GM21360 (cell line): ENCODE measurements at regions not wholly inside any gene's neighbourhood (a gene's known extent, or its start where the extent isn't known, plus 50 kb on each side); places are given as distances from the start of the nearest gene placed in this dataset.
"Not testable (repeated sequence)": the region's sequence is repeated elsewhere in the genome, so short reads cannot be mapped to it uniquely, and the experiment has no call there.

Experiments used
- ATAC-seq: cut with Tn5 transposase; IDR thresholded peaks from one replicate; pipeline ENCODE4 v1.9.1; 2021; ENCODE audit warnings: mild to moderate bottlenecking, moderate library complexity; ENCODE audit not compliant: unreplicated experiment

DNA sequence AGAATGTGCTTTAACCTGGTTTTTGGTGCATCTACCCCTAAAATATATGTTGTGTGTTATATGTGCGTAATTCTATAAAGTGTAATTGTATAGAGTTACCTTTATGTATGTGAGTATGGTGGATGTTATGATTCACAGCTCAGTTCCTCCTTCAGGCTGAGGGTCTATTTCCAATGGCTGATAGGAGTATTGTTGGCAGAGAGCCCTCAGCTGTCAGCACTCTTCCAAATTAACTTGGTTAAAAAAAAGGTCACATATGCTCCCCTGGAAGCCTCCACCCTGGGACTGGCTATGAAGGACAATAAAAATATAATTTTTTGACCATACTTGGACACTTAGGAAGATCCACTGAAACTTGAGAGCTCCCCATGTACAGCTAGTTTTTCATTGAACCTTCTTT, 250.4 kb upstream of the CDH12 start:
- no peak for ATAC-seq

DNA sequence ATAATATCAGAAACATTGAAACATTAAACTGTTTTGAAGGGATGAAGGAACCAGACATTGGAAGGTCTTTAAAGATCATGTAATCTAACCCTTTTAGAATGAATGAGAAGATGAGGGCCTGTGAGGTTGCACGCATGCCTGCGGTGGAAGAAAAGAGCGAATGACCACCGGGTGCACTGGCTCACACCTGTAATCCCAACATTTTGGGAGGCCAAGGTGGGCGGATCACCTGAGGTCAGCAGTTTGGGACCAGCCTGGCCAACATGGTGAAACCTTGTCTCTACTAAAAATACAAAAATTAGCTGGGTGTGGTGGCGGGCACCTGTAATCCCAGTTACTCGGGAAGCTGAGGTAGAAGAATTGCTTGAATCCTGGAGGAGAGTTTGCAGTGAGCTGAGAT, 242.3 kb upstream of the CDH12 start:
- ATAC-seq, result not testable (repeated sequence)

DNA sequence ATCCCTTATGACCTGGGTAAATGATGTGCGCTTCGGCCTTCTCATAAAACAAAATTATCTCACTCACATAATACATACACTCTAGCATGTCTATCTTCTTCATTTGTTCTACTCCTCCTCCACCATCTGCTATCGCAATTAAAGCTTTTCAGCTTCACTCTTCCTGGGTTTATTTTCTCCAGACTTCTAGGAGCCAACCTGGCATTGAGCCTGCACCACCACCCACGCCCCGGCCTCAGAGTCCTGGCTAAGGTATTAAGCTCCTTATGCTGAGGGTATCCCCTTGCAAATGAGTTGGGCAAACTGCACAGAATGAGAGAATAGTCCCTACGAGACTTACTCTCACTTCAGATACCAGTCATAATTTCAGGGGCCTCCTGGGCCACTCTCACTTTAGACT, 236.1 kb upstream of the CDH12 start:
- ATAC-seq, result no peak

DNA sequence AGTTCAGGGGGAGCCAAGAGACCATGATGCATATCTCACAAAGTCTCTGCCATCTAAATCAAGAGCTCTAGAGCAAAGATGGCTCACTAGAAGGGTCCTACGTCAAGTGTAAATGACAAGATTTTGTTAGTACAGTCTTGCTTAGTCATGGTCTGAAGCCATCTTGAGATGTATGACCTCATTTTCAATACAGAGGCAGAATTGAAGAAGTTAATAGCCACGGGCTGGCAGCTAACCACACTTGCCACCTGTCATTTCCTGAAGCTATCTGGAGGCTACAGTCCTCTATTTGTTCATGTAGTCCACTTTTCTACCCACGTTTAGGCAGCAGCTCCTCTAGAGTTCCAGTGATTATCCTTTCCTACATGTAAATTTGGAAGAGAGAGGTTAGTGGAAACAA, 231.7 kb upstream of the CDH12 start:
- ATAC-seq, result no peak

DNA sequence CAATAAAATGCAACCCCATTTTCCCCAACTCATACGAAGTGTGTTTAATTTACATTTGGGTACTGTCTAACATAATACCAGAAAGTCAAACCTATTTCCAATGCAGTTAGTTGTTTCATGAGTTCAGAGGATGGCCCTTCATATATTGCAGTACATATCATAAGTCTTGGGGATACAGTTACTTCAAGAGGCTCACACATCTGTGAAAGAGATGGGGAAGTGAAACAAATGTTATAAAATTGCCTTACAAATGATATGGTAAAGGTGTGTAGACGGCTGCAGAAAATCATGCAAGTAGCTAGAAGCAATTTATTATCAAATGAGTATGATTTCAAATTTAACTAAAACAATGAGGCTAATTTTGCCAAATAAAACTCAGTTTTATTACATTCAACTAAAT, 219.0 kb upstream of the CDH12 start:
- no peak for ATAC-seq

DNA sequence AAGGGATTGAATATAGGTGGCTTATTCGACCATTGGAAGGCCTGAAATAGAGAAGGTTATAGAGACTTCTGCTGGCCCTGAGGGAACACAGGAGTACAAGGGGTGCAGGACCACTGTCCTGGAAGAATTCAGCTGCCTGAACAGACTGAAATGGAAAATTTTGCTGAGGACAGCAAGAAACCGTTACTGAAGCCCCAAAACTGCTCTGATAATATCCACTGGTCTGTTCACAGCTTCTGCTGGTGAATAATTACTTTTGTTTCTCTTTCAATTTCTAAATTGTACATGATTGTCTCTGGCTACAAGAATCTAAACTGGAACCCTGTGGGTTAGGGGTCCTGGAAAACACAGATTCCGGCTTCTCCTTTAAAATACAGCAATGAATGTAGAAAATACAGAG, 218.5 kb upstream of the CDH12 start:
- no peak for ATAC-seq

DNA sequence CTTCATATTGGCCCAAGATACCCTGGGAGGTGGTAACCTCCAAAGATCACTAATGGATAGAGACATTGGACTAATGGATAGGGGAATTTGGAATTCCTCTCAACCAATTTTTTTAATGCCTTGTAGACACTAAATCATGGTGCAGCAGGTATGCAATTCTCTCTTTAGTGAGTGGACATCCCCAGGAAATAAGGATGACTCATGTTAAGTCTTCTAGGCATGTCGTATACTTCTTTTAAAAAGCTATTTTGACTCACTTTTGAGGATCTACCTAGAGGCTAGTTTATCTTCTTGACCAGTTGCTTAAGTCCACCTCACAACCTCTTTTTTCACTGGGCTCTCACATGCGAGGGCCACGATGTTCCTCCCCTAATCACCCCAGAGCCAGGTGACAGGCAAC, 211.6 kb upstream of the CDH12 start:
- no peak for ATAC-seq

DNA sequence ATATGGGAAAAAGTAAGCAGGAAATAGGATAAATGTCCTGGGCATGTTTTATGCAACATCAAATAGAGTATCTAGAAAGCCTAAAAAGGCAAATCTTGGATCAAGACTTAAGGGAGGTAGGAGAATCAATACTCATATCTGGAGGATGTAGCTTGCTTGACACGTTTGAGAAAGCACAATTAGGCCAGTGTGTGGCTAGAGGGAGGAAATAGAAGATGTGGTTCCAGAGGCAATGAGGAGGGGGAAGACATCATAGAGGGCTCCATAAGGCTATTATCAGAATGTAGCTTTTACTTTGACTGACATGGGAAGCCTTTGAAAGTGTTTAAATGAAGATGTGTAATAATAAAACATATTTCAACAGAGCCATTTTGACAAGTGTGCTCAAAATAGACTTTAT, 200.7 kb upstream of the CDH12 start:
- no peak for ATAC-seq

DNA sequence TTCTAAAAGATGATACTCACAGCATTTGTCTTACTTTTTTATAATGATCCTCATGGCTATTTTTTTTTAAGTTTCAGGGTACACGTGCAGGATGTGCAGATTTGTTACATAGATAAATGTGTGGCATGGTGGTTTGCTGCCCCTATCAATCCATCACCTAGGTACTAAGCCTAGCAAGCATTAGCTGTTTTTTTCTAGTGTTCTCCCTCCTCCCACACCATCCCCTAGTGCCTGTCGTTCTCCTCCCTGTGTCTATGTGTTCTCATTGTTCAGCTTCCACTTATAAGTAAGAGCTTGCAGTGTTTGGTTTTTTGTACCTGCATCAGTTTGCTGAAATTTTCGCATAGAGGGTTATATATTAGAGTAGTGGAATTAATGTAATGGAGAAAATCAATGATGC, 189.1 kb upstream of the CDH12 start:
- ATAC-seq, result no peak

DNA sequence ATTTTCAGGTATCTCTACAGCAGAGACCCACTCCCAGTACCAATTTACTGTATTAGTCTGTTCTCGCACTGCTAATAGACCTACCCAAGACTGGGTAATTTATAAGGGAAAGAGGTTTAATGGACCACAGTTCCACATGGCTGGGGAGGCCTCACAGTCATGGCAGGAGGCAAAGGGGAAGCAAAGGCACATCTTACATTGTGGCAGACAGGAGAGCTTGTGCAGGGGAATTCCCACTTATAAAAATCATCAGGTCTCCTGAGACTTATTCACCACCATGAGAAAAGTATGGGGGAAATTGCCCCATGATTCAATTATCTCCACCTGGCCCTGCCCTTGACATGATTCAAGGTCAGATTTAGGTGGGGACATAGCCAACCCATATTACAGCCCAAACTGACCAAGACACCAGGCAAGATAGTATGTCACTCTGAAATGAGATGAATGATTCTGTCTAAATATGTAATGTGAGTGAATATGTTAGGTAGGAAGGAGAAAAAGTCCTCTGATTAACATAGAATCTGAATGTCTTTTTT, 182.5 kb upstream of the CDH12 start:
- no peak for ATAC-seq

DNA sequence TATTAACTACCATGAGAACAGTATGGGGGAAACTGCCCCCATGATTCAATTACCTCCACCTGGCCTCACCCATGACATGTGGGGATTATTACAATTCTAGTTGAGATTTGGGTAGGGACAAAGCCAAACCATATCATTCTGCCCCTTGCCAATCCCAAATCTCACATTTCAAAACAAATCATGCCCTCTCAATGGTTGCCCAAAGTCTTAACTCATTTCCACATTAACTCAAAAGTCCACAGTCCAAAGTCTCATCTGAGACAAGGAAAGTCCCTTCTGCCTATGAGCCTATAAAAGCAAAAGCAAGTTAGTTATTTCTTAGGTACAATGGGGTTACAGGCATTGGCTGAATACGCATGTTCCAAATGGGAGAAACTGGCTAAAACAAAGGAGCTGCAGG, 180.7 kb upstream of the CDH12 start:
- no peak for ATAC-seq

DNA sequence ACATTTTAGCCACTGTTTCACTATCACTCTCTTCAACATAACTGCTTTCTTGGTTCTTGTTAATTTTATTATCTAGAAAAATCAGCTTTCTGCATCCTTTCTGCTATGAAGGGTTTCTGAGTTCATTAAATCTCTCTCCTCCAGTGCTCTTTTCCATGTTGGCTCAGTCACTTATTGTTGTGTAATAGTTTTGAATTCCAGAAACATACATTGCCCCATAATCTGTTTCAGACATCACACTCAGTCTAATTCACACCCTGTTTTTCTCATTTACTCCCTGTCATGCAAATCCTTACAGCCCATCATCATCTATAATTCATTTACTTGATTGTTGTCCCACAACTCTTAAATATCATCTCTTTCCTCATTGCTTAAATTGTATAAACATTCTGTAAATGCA, 176.1 kb upstream of the CDH12 start:
- ATAC-seq, result no peak

DNA sequence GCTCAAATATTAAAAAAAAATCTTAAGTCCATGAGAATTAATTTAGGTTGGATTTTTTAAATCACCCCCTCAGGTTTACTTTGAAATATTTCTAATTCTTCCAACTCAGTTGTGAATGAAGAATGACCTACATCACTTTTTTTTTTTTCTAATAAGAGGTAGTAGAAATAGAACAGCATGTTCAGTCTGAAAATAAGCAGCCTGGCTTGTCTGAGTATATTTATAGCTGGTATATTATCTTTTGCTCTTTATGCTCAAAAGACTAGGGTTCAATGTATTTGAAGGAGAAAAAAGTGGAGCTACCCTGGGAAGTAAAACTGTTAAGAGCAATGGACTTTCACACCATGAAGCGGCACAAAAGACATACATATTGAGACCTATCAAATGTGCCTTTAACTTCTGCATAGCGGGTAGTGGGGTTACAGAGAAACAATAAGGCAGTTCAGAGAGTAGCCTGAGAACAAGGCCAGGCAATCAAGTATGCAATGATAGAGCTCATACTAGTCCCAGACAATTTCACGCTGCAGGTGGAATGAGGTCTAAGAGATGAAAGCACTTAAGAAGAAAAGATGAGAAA, 175.4 kb upstream of the CDH12 start:
- no peak for ATAC-seq

DNA sequence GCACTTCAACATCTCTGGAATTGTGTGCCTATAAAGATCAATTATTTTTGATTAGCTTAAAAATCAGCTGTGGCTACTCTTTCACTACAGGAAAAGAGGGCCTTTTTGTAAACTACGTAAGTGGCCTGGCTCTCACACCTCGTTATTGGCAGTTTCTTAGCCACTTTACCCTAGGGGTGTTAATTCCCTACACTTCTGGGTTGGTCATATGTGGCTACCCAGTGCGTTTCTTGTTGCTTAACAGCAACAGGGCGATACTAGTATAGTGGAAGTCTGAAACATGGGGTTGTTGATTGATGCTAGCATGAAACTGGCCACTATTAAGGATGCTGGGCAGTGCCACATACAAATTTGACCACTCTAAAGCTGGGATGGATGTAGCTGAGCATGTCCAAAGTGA, 174.7 kb upstream of the CDH12 start:
- no peak for ATAC-seq

DNA sequence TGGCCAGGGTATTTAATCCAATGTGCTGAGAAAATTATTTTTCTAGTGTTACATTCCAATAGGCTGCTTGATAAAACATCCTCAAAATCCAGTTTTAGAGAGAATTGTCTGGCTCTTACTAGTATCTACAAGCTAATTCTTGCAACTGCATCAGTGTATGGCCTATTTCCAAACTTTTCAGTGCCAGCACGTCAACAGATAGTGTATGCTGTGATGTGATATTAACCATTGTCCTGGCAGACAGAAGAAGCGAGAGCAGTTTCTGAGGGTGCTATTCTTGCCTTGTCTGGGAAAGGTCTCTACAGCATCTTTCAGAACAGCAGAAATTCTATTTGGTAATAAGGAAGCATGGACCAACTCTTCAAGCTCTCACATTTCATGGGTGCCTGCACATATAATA, 174.2 kb upstream of the CDH12 start:
- ATAC-seq, result no peak

DNA sequence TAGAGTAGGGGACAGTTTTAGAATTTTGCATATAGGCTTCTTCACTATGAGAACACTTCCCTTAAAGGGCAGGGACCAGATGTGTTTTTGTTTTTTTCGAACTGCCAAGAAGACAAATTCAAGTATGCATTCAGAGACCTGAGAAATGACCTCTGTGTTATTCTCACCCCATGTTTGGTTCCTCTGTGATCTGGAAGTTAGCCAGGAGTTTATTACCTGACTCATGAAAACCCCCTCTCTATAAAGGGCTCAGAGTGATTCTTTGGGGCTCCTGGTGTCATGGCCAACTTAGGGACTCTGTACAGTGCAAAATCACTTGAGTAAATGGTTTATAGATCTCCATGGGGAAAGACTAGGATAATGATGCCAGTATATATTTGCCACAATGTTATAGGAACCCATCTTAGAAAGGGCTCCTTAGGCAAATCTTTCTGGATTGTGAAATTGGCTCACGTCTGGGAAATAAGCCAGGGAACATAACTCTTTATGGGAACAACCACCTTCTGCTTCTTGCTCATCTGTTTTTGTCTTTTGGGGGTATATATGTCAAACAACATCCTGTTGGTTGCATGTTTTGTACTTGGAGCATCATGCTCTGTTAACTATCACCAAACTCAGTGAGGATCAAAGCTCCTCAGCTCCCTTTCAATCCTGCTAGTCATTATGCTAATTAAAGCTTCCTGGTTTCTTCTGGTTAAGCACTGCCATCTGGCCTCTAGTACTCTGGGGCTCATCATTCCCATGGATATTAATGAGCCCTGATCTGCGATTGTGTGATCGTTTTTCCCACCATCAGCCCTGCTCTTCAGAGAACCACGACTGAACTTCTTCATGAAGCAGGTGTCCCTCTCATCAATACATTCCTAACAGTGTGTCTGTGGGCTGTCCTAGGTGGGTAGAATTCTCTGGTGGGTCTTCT, 173.4 kb upstream of the CDH12 start:
- ATAC-seq, result no peak

DNA sequence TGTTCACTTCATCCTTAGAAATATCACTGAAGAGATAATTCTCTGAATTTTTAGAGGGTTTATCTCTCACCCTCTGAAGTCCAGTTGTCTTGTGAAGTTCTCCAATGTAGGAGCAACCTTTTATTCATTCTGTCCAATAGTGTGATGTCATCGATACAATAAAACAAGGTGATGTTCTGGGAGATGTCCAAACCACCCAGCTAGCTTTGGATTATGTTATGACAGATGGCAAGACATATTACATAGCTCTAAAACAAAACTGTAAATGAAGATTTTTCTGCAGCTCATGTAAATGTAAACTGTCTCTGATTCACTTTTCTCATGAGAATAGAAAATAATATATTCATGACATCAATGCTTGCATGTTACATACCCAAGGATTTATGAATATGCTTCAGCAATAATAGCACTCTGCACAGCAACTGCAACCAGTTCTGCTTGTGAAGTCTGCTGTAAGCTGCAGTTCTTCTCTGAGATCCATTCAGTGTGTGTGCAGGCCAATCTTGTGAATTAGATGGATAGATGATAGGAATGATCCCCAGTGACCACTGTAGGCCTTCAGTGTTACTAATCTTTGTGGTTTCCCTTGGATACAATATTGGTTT, 172.6 kb upstream of the CDH12 start:
- ATAC-seq, result no peak

DNA sequence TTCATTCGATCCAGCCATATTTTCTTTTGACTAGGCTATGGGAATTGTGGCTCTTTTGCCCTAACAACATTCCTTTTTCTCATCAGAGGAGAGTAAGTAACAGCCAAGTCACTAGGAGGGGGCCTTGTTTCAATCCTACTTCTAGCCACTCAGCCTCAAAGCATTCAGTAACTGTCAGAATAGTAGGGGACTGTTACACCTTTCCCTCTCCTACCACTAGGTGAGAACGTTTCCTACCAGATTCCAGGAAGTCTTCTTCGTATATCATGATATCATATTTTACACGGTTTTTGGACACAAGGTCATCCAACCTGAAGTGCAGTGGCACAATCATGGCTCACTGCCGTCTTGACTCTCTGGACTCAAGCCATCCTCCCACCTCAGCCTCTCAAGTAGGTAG, 171.3 kb upstream of the CDH12 start:
- no peak for ATAC-seq

DNA sequence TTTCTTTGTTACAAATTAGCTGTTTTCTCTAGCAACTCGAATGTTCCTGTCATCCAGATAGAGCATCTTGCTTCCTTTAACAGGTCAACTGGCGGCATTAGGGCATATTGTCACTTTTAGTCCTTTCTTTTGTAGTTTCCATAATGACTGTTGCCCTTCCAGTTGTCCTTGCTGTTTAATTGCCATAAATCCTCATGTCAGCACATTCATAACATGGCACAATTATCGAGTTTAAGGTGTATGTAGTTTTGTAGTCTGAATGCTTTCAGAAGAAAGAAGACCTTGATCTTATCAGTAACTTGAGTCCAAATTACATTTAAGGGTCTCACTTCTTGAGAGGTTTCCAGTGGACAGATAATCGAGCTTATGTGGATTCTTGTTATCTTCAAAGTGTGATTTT, 161.7 kb upstream of the CDH12 start:
- no peak for ATAC-seq

DNA sequence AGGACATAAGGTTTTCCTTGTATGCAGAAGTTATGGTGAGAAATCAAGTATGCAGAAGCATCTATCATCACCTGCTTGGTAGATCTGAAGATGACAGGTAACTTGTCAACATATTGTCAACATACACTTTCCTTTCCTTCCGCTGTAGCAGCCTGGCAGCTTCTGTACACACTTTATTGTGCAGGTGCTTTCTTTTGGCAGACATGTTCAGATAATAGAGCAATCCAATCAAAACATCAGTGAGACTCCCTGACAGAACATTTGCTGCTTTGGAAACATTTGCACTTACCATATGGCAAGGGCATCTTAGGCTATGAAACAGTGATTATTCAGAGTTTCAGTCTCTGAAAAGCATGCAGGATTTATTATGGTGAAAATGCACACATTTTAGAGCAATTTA, 161.1 kb upstream of the CDH12 start:
- no peak for ATAC-seq

DNA sequence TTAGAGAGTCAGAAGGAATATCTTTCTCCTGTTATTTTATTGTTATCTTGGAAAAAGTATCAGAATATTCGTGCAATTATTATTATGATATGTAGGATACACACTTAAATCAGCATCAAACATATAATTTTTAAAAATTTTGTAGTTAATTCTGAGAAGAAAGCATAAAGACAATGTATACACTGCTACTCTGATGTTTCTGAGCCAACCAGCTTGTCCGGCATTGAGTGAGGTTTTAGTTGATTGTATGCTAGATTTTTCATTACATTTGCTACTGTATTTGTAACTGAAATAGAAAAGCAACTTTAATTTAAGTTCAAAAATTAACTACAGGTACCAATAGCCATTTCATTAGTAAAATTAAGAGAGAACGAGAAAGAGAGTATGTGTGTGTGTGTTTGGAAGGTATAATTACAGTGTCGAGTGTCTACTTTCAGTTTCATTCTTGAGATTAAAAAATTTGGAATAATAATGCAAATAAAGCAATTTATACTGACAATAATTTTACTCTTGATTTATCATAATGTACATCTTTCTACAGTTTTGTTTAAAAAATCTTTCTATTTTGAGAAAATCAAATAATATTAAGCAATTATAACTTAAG, 160.4 kb upstream of the CDH12 start:
- ATAC-seq, result no peak

DNA sequence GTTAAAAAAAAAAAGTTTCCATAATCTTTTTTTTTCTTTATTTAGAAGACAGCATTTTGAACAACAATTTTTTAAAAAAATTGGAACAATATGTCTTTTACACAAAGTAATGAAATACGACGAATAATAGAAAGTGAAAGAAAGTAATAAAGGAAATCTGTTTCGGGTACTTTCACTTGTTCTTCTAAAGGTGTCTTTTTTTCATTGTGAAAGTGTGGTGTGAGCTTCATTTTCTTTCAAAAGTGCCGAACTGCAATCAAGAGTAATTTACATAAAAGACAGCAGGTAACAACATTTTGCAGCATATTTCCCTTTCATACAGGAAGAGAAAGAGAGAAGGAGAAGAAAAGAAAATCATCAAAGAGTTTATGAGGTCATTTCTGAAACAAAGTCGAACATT, 159.7 kb upstream of the CDH12 start:
- no peak for ATAC-seq
